Transverse colon (tissue), 3 donors: ENCODE measurements at regions not wholly inside any gene's neighbourhood (a gene's known extent, or its start where the extent isn't known, plus 50 kb on each side); places are given as distances from the start of the nearest gene placed in this dataset.

Source experiments
- EP300 ChIP-seq: sonication (generic); formaldehyde crosslinking; IDR thresholded peaks from one replicate; pipeline ENCODE4 v1.6.1; 2017; ENCODE audit warnings: antibody characterized with exemption, low read depth
- POLR2AphosphoS5 ChIP-seq, 3 donors: sonication (generic); formaldehyde crosslinking; IDR thresholded peaks; one replicate each; pipeline ENCODE4 v1.6.1; 2016; ENCODE audit warnings: antibody characterized with exemption in 3 of 3

DNA sequence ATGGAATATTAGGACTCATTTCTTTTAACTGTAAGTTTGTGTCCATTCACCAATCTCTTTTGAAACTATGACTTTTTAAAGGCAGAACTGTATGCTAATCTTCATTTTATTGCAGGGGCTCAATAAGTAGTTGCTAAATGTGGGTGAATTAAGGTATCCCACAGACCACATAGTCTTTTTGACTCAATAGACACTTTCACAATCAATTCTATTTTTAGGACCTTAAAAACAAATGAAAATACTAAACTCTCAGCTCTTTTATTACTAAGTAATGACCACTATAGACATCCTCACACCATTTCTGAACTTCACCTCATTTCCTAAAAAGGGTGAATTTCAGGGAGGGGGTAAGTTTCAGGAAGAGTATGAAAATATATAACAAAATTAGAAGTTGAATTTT, 106.8 kb upstream of the BEND6 start:
- TF ChIP-seq POLR2AphosphoS5 (IDR thresholded peaks at IDR 0.05): no peak
- no peak for TF ChIP-seq EP300
